Stimulated activated CD8-positive, alpha-beta memory T cell treated with anti-CD3 and anti-CD28 coated beads, Interleukin-15, amount 100 ng/mL, for 48 hours (primary cell): ENCODE measurements at regions not wholly inside any gene's neighbourhood (a gene's known extent, or its start where the extent isn't known, plus 50 kb on each side); places are given as distances from the start of the nearest gene placed in this dataset.
"Not testable (repeated sequence)": the region's sequence is repeated elsewhere in the genome, so short reads cannot be mapped to it uniquely, and the experiment has no call there.

Experiments used
- DNase-seq, 2 donors: peaks; one replicate each; pipeline ENCODE4 v3.0.0-alpha.2; 2020; ENCODE audit warnings: low read depth in 2 of 2

GRCh38 chr7:93747019-93747418 lies 143.5 kb downstream of the TFPI2 start:
- DNase-seq = no peak

GRCh38 chr7:93739424-93739823 lies 151.1 kb downstream of the TFPI2 start:
- DNase-seq = no peak

- DNase-seq = no peak
Observed at GRCh38 chr7:93737953-93738352, 152.6 kb downstream of the TFPI2 start.

- no peak for DNase-seq
Observed at GRCh38 chr7:93736668-93737369, 153.7 kb downstream of the TFPI2 start.

GRCh38 chr7:93728292-93728691 lies 153.8 kb upstream of the CALCR start:
- no peak for DNase-seq

GRCh38 chr7:93725954-93726353 lies 151.4 kb upstream of the CALCR start:
- no peak for DNase-seq

GRCh38 chr7:93723424-93724124 lies 149.1 kb upstream of the CALCR start:
- no peak for DNase-seq

- no peak for DNase-seq
Observed at GRCh38 chr7:93720106-93720505, 145.6 kb upstream of the CALCR start.

- DNase-seq = no peak
Observed at GRCh38 chr7:93719546-93719945, 145.0 kb upstream of the CALCR start.

- no peak for DNase-seq
Observed at GRCh38 chr7:93717217-93717900, 142.8 kb upstream of the CALCR start.

GRCh38 chr7:93715234-93715633 lies 140.7 kb upstream of the CALCR start:
- DNase-seq = peak in 1 of 2 donors; percentile 1

- DNase-seq = no peak
Observed at GRCh38 chr7:93711926-93712325, 137.4 kb upstream of the CALCR start.

- not testable (repeated sequence) for DNase-seq
Observed at GRCh38 chr7:93708255-93708654, 133.7 kb upstream of the CALCR start.

GRCh38 chr7:93707249-93707648 lies 132.7 kb upstream of the CALCR start:
- DNase-seq = no peak

GRCh38 chr7:93706162-93706561 lies 131.6 kb upstream of the CALCR start:
- DNase-seq = not testable (repeated sequence)

GRCh38 chr7:93704217-93704616 lies 129.7 kb upstream of the CALCR start:
- DNase-seq = no peak

GRCh38 chr7:93697901-93698300 lies 123.4 kb upstream of the CALCR start:
- no peak for DNase-seq

- no peak for DNase-seq
Observed at GRCh38 chr7:93693796-93694195, 119.3 kb upstream of the CALCR start.

- no peak for DNase-seq
Observed at GRCh38 chr7:93690021-93690420, 115.5 kb upstream of the CALCR start.

GRCh38 chr7:93678185-93678584 lies 103.7 kb upstream of the CALCR start:
- DNase-seq = no peak

- no peak for DNase-seq
Observed at GRCh38 chr7:93663561-93664299, 89.2 kb upstream of the CALCR start.

- DNase-seq = not testable (repeated sequence)
Observed at GRCh38 chr7:93658163-93658562, 83.6 kb upstream of the CALCR start.
